Hepatocyte (in vitro differentiated cells): ENCODE measurements at regions not wholly inside any gene's neighbourhood (a gene's known extent, or its start where the extent isn't known, plus 50 kb on each side); places are given as distances from the start of the nearest gene placed in this dataset.

ENCODE experiments used
- CTCF ChIP-seq: fragments of 200-600 bp; sonication (generic); IDR thresholded peaks from 2 replicates; pipeline ENCODE4 v1.5.1; 2016; ENCODE audit warnings: antibody characterized with exemption, mild to moderate bottlenecking; ENCODE audit not compliant: poor library complexity
- EZH2 ChIP-seq: fragments of 200-600 bp; sonication (generic); IDR thresholded peaks from 2 replicates; pipeline ENCODE4 v1.6.1; 2016; ENCODE audit warnings: antibody characterized with exemption, mild to moderate bottlenecking, borderline replicate concordance
- EZH2phosphoT487 ChIP-seq: fragments of 200-600 bp; sonication (generic); IDR thresholded peaks from one replicate; pipeline ENCODE4 v1.6.1; 2018; ENCODE audit warnings: antibody characterized with exemption, mild to moderate bottlenecking, low read depth, moderate library complexity; ENCODE audit not compliant: unreplicated experiment, severe bottlenecking

- TF ChIP-seq CTCF = no peak
- TF ChIP-seq EZH2phosphoT487 = no peak
- TF ChIP-seq EZH2 = no peak
Measured at GRCh38 chr12:89782807-89783206, 74.2 kb upstream of the ATP2B1 start.
